ENCODE measurements at regions not wholly inside any gene's neighbourhood (a gene's known extent, or its start where the extent isn't known, plus 50 kb on each side); places are given as distances from the start of the nearest gene placed in this dataset.
"Not testable (repeated sequence)": the region's sequence is repeated elsewhere in the genome, so short reads cannot be mapped to it uniquely, and the experiment has no call there.

GRCh38 chr16:85203462-85203813 is 91.2 kb upstream of the CIBAR2 start:
- DNase-seq (ENCODE audit: low spot score), result no peak

- DNase-seq (ENCODE audit: low spot score), result no peak
These were observed 92.2 kb upstream of the CIBAR2 start for GRCh38 chr16:85204242-85205010.

- DNase-seq (ENCODE audit: low spot score), result not testable (repeated sequence)
These were observed 93.0 kb upstream of the CIBAR2 start for GRCh38 chr16:85205257-85205656.

GRCh38 chr16:85205747-85206471 is 93.6 kb upstream of the CIBAR2 start:
- DNase-seq (ENCODE audit: low spot score), result no peak

- no peak for DNase-seq (ENCODE audit: low spot score)
These were observed 94.4 kb upstream of the CIBAR2 start for GRCh38 chr16:85206472-85207356.

GRCh38 chr16:85207357-85207921 is 95.2 kb upstream of the CIBAR2 start:
- DNase-seq (ENCODE audit: low spot score), result no peak

- no peak for DNase-seq (ENCODE audit: low spot score)
These were observed 95.9 kb upstream of the CIBAR2 start for GRCh38 chr16:85208181-85208580.

GRCh38 chr16:85208643-85209520 is 96.6 kb upstream of the CIBAR2 start:
- DNase-seq (ENCODE audit: low spot score), result no peak

GRCh38 chr16:85209526-85210121 is 97.4 kb upstream of the CIBAR2 start:
- no peak for DNase-seq (ENCODE audit: low spot score)

GRCh38 chr16:85210423-85211169 is 98.3 kb upstream of the CIBAR2 start:
- DNase-seq (ENCODE audit: low spot score), result no peak

GRCh38 chr16:85211271-85211801 is 99.1 kb upstream of the CIBAR2 start:
- DNase-seq (ENCODE audit: low spot score), result no peak

- DNase-seq (ENCODE audit: low spot score), result no peak
These were observed 101.8 kb upstream of the CIBAR2 start for GRCh38 chr16:85213926-85214675.

- DNase-seq (ENCODE audit: low spot score), result no peak
These were observed 103.3 kb upstream of the CIBAR2 start for GRCh38 chr16:85215478-85216118.

GRCh38 chr16:85216522-85217375 is 104.5 kb upstream of the CIBAR2 start:
- no peak for DNase-seq (ENCODE audit: low spot score)

GRCh38 chr16:85220125-85220839 is 108.0 kb upstream of the CIBAR2 start:
- no peak for DNase-seq (ENCODE audit: low spot score)

GRCh38 chr16:85220964-85221731 is 108.9 kb upstream of the CIBAR2 start:
- no peak for DNase-seq (ENCODE audit: low spot score)

Measured in CD4-positive, alpha-beta T cell treated with Interleukin-2 at 100 ng/mL for 4 hours (primary cell).